GM18517 (cell line): ENCODE measurements at regions not wholly inside any gene's neighbourhood (a gene's known extent, or its start where the extent isn't known, plus 50 kb on each side); places are given as distances from the start of the nearest gene placed in this dataset.
A peak's percentile ranks its signal among the peaks of the same experiment; 100 is the strongest.

Source experiments
- ATAC-seq: cut with Tn5 transposase; IDR thresholded peaks from one replicate; pipeline ENCODE4 v1.9.1; 2021; ENCODE audit warnings: mild to moderate bottlenecking, moderate library complexity; ENCODE audit not compliant: unreplicated experiment

GRCh38 chr9:119556129-119556875 is 187.1 kb upstream of the BRINP1 start:
- peak; percentile 96 for ATAC-seq

- ATAC-seq = no peak
These were observed 175.3 kb upstream of the BRINP1 start for GRCh38 chr9:119544492-119544891.

- no peak for ATAC-seq
These were observed 167.9 kb upstream of the BRINP1 start for GRCh38 chr9:119537138-119537537.

- ATAC-seq = no peak
These were observed 164.3 kb upstream of the BRINP1 start for GRCh38 chr9:119533504-119533903.

GRCh38 chr9:119526698-119527097 is 157.5 kb upstream of the BRINP1 start:
- no peak for ATAC-seq

- ATAC-seq = no peak
These were observed 154.3 kb upstream of the BRINP1 start for GRCh38 chr9:119523508-119523907.

GRCh38 chr9:119522381-119522780 is 153.1 kb upstream of the BRINP1 start:
- no peak for ATAC-seq

- ATAC-seq = no peak
These were observed 140.2 kb upstream of the BRINP1 start for GRCh38 chr9:119509291-119509905.

- ATAC-seq = no peak
These were observed 132.1 kb upstream of the BRINP1 start for GRCh38 chr9:119501374-119501773.

- ATAC-seq = no peak
These were observed 131.0 kb upstream of the BRINP1 start for GRCh38 chr9:119500072-119500771.

- ATAC-seq = no peak
These were observed 118.0 kb upstream of the BRINP1 start for GRCh38 chr9:119487118-119487827.

- no peak for ATAC-seq
These were observed 113.9 kb upstream of the BRINP1 start for GRCh38 chr9:119483153-119483552.

GRCh38 chr9:119477197-119477596 is 108.0 kb upstream of the BRINP1 start:
- ATAC-seq = no peak

- ATAC-seq = no peak
These were observed 88.8 kb upstream of the BRINP1 start for GRCh38 chr9:119458068-119458467.

- ATAC-seq = no peak
These were observed 84.7 kb upstream of the BRINP1 start for GRCh38 chr9:119453980-119454379.

GRCh38 chr9:119453490-119453911 is 84.3 kb upstream of the BRINP1 start:
- no peak for ATAC-seq

GRCh38 chr9:119451426-119451825 is 82.2 kb upstream of the BRINP1 start:
- no peak for ATAC-seq

- ATAC-seq = no peak
These were observed 73.9 kb upstream of the BRINP1 start for GRCh38 chr9:119443179-119443578.

- no peak for ATAC-seq
These were observed 72.6 kb upstream of the BRINP1 start for GRCh38 chr9:119441832-119442231.

GRCh38 chr9:119441338-119441737 is 72.1 kb upstream of the BRINP1 start:
- ATAC-seq = no peak

- ATAC-seq = no peak
These were observed 67.0 kb upstream of the BRINP1 start for GRCh38 chr9:119436261-119436660.
